SK-N-SH (cell line): ENCODE measurements at regions not wholly inside any gene's neighbourhood (a gene's known extent, or its start where the extent isn't known, plus 50 kb on each side); places are given as distances from the start of the nearest gene placed in this dataset.

Source experiments
- CTCF ChIA-PET: fragments of 300-600, 350-600 bp; formaldehyde crosslinking; extraction: SDS; loops from one replicate; lab custom pipeline; 2021; lab: Yijun Ruan, JAX
- POLR2A ChIA-PET: fragments of 350-600 bp; sonication (Branson Sonifier 250); formaldehyde crosslinking; extraction: SDS; loops from one replicate; lab custom pipeline; 2020; ENCODE audit warnings: antibody characterized with exemption, inconsistent platforms; lab: Yijun Ruan, JAX
- DNase-seq: peaks from one replicate; pipeline ENCODE4 v3.0.0; 2012
- H2AFZ ChIP-seq: fragments of 200-600 bp; sonication (generic); 2 replicates; pipeline ENCODE4 v1.8.1; 2016; ENCODE audit warnings: antibody characterized with exemption, mild to moderate bottlenecking, low read depth
- H3F3A ChIP-seq: fragments of 200-600 bp; sonication (generic); replicated peaks from 2 replicates; pipeline ENCODE3; 2016; ENCODE audit warnings: antibody characterized with exemption, mild to moderate bottlenecking; ENCODE audit not compliant: insufficient read depth
- H3K27ac ChIP-seq, 2 experiments: fragments of 200-500 bp in 1 of 2; fragments of 200-600 bp in 1 of 2; sonication (Bioruptor generic) in 1 of 2; sonication (generic), shearing (Covaris generic) in 1 of 2; 2 replicates each; pipeline versions ENCODE4 v1.5.1 to v1.6.1; 2014 to 2016; ENCODE audit warnings: low read depth in 2 of 2, inconsistent platforms in 1 of 2, low read length in 1 of 2, mild to moderate bottlenecking in 1 of 2, mixed read lengths in 1 of 2
- H3K27me3 ChIP-seq: fragments of 200-600 bp; sonication (generic), shearing (Covaris generic); 2 replicates; pipeline ENCODE4 v1.6.1; 2016; ENCODE audit warnings: mixed run types; ENCODE audit not compliant: insufficient read depth
- H3K36me3 ChIP-seq, 2 experiments: fragments of 200-500 bp in 1 of 2; fragments of 200-600 bp in 1 of 2; sonication (Bioruptor generic) in 1 of 2; sonication (generic) in 1 of 2; replicated peaks in 1 of 2; 2 replicates each; pipeline versions ENCODE3 to v1.5.1; 2014 to 2016; ENCODE audit warnings: low read length in 1 of 2, mild to moderate bottlenecking in 1 of 2; ENCODE audit not compliant: insufficient read depth in 2 of 2, control insufficient read depth in 1 of 2
- H3K4me1 ChIP-seq, 2 experiments: fragments of 200-500 bp in 1 of 2; fragments of 200-600 bp in 1 of 2; sonication (Bioruptor generic) in 1 of 2; sonication (generic), shearing (Covaris generic) in 1 of 2; 2 replicates each; pipeline versions ENCODE4 v1.5.1 to v1.6.1; 2014 to 2016; ENCODE audit warnings: low read depth in 1 of 2, low read length in 1 of 2, mixed run types in 1 of 2; ENCODE audit not compliant: insufficient read depth in 2 of 2, control insufficient read depth in 1 of 2
- H3K4me2 ChIP-seq: fragments of 200-600 bp; sonication (generic), shearing (Covaris generic); 2 replicates; pipeline ENCODE4 v1.6.1; 2017; ENCODE audit warnings: mixed run types
- H3K4me3 ChIP-seq, 2 experiments: fragments of 200-500 bp in 1 of 2; fragments of 200-600 bp in 1 of 2; sonication (Bioruptor generic) in 1 of 2; sonication (generic), shearing (Covaris generic) in 1 of 2; 2 replicates each; pipeline versions ENCODE4 v1.5.1 to v1.8.1; 2014 to 2016; ENCODE audit warnings: low read depth in 2 of 2, inconsistent platforms in 1 of 2, low read length in 1 of 2, mild to moderate bottlenecking in 1 of 2, mixed read lengths in 1 of 2, moderate library complexity in 1 of 2
- H3K79me2 ChIP-seq: fragments of 200-600 bp; sonication (generic); 2 replicates; pipeline ENCODE4 v1.8.1; 2017; ENCODE audit warnings: mild to moderate bottlenecking; ENCODE audit not compliant: insufficient read depth
- H3K9ac ChIP-seq: fragments of 200-600 bp; sonication (generic); 2 replicates; pipeline ENCODE4 v1.6.1; 2017; ENCODE audit warnings: mixed run types
- H3K9me2 ChIP-seq: fragments of 200-600 bp; sonication (generic); 2 replicates; pipeline ENCODE4 v1.6.1; 2017; ENCODE audit warnings: mixed run types
- H3K9me3 ChIP-seq: fragments of 200-600 bp; sonication (generic); 2 replicates; pipeline ENCODE4 v1.6.1; 2017; ENCODE audit warnings: mixed run types, mild to moderate bottlenecking, moderate library complexity
- H4K20me1 ChIP-seq: fragments of 200-600 bp; sonication (generic); 2 replicates; pipeline ENCODE4 v1.6.1; 2017; ENCODE audit warnings: mild to moderate bottlenecking, mixed run types; ENCODE audit not compliant: insufficient read depth
- CTCF ChIP-seq: fragments of 200-600 bp; sonication (generic); IDR thresholded peaks from 2 replicates; pipeline ENCODE4 v1.6.1; 2017; ENCODE audit warnings: antibody characterized with exemption, mild to moderate bottlenecking, moderate library complexity
- FOXM1 ChIP-seq: IDR thresholded peaks from 2 replicates; pipeline ENCODE4 v1.4.0; 2012; ENCODE audit warnings: low read depth, mild to moderate bottlenecking
- GATA2 ChIP-seq: sonication (generic); formaldehyde crosslinking; IDR thresholded peaks from 2 replicates; pipeline ENCODE4 v1.5.0; 2020; ENCODE audit warnings: mild to moderate bottlenecking, missing genetic modification reagents
- MEF2A ChIP-seq: IDR thresholded peaks from 2 replicates; pipeline ENCODE4 v1.4.0; 2012; ENCODE audit warnings: low read depth, borderline replicate concordance
- TEAD4 ChIP-seq: IDR thresholded peaks from 2 replicates; pipeline ENCODE4 v1.4.0; 2012; ENCODE audit warnings: mild to moderate bottlenecking, borderline replicate concordance; ENCODE audit not compliant: insufficient read depth
- YY1 ChIP-seq: IDR thresholded peaks from 2 replicates; pipeline ENCODE4 v1.4.0; 2012; ENCODE audit warnings: low read depth, mild to moderate bottlenecking
- WGBS: methylation state at CpG from one replicate; pipeline ENCODE4 v1.1.6; 2017; ENCODE audit warnings: low lambda C conversion rate; 5-methylcytosine and 5-hydroxymethylcytosine counted together
- small RNA-seq, 7 experiments: library from RNA; depleted of rRNA; stranded (forward); fragments of <200 nt; gene quantifications; one replicate each; pipeline ENCODE3, GENCODE V24; 2012
- TF ChIP-seq, protein P1 (sequence below): fragments of 150-350 bp; IDR thresholded peaks from 2 replicates; pipeline ENCODE4 v1.6.1; 2016; ENCODE audit warnings: mild to moderate bottlenecking, low read depth, low read length

- TF ChIP-seq, protein P1, sequence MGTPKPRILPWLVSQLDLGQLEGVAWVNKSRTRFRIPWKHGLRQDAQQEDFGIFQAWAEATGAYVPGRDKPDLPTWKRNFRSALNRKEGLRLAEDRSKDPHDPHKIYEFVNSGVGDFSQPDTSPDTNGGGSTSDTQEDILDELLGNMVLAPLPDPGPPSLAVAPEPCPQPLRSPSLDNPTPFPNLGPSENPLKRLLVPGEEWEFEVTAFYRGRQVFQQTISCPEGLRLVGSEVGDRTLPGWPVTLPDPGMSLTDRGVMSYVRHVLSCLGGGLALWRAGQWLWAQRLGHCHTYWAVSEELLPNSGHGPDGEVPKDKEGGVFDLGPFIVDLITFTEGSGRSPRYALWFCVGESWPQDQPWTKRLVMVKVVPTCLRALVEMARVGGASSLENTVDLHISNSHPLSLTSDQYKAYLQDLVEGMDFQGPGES, result no peak
- TF ChIP-seq GATA2 (no peak), MEF2A (no peak), TEAD4 (no peak)
Measured at GRCh38 chr11:36718451-36718850, 120.4 kb upstream of the RAG2 start (continued).

DNA sequence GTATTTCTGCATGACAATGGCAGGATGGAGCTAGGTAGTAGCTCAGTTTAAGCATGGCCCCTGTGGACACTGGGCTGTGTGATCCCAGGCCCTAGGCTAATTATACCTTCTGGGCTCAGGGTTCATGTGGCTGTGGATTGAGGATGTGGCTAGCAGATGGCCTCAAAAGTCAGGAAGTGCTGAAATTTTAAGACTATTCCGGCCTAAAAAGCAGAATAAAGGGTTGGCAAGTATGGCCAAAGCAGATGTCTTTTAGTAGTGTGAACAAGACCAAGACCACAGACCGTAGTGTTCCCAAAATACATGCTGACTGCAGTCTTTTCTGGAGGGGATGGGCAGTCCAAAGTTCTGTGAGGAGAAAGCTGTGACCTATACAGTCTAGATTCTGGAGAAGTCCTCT lies 115.7 kb upstream of the RAG2 start:
- DNase-seq, result no peak
- no peak for TF ChIP-seq FOXM1
- no peak for TF ChIP-seq YY1
- H3K79me2 ChIP-seq, result no peaks in the 10 kb centered on the region
- CTCF ChIA-PET, result interaction anchor here (1.7 to 9.3 kb wide), 3 partner anchors 11 to 150 kb away, joined by 7 to 84 read pairs (median 9); no protein-coding TSS in a partner anchor
- WGBS, result 41% methylated on average over 2 of the region's 2 CpGs
- H3K27me3 ChIP-seq, result peaks cover 6% of the 10 kb centered on the region; the same call in 1 of the 2 replicates
- no peaks in the 10 kb centered on the region for H4K20me1 ChIP-seq
- no peak overlapping the region for H3K9ac ChIP-seq
- H3K4me2 ChIP-seq, result no peak overlapping the region
- no peak overlapping the region for H3K4me3 ChIP-seq
- H2AFZ ChIP-seq, result no peak overlapping the region
- no peak overlapping the region for H3K27ac ChIP-seq
- no peaks in the 10 kb centered on the region for H3K9me3 ChIP-seq
- H3K4me1 ChIP-seq, result no peaks in the 10 kb centered on the region; a peak in 1 of 4 replicates
- POLR2A ChIA-PET, result interaction anchor here (0.7 kb wide), 1 partner anchor 25 kb away, joined by 3 read pairs; no protein-coding TSS in a partner anchor
- H3K9me2 ChIP-seq, result no peaks in the 10 kb centered on the region
- no peaks in the 10 kb centered on the region for H3K36me3 ChIP-seq
- no peaks in the 10 kb centered on the region for H3F3A ChIP-seq

- POLR2A ChIA-PET, result no interaction called here
- H3K36me3 ChIP-seq, result no peaks in the 10 kb centered on the region
- no peaks in the 10 kb centered on the region for H3K79me2 ChIP-seq
- DNase-seq, result no peak
- no peak overlapping the region for H2AFZ ChIP-seq
- no peaks in the 10 kb centered on the region for H3F3A ChIP-seq
- TF ChIP-seq, protein P1, result no peak
- TF ChIP-seq CTCF (peak; percentile 15; the same call in 1 of the 2 replicates), YY1 (peak; percentile 56; the same call in 1 of the 2 replicates)
- no peak overlapping the region for H3K4me3 ChIP-seq
- no peaks in the 10 kb centered on the region; the same call in 1 of the 2 replicates for H3K27me3 ChIP-seq
- no peaks in the 10 kb centered on the region for H3K9me3 ChIP-seq
- H4K20me1 ChIP-seq, result no peaks in the 10 kb centered on the region
- WGBS, result 42% methylated on average over 3 of the region's 3 CpGs
- no peak overlapping the region for H3K27ac ChIP-seq
- no peaks in the 10 kb centered on the region; a peak in 1 of 4 replicates for H3K4me1 ChIP-seq
- H3K9me2 ChIP-seq, result no peaks in the 10 kb centered on the region
- CTCF ChIA-PET, result interaction anchor here (0.9 to 9.3 kb wide), 8 partner anchors 9 to 147 kb away, joined by 3 to 84 read pairs (median 6); no protein-coding TSS in a partner anchor
- no peak overlapping the region for H3K9ac ChIP-seq
- no peak overlapping the region for H3K4me2 ChIP-seq
Measured at GRCh38 chr11:36711104-36711825, 113.2 kb upstream of the RAG2 start.

Small RNAs in the stretch of these regions (small RNA-seq; reads per million reads assigned to genes)
- gene RF00322, result 0 reads per million in 7 experiments
- gene RNU6-99P, result 0 reads per million in 7 experiments
